GM12878 (cell line): ENCODE measurements at regions not wholly inside any gene's neighbourhood (a gene's known extent, or its start where the extent isn't known, plus 50 kb on each side); places are given as distances from the start of the nearest gene placed in this dataset.

Source experiments
- ATAC-seq: fragments of 200-7000 bp; cut with Tn5 transposase; 3 replicates; pipeline ENCODE4 v1.9.1; 2020; ENCODE audit warnings: mild to moderate bottlenecking, moderate library complexity
- BruUV-seq: library from RNA; stranded (reverse); fragments of 400-500 nt; replicated peaks from 2 replicates; lab custom pipeline; 2021; lab: Mats Ljungman, UMichigan
- CTCF ChIA-PET: fragments of 300-600 bp; sonication (Branson Sonifier 250); formaldehyde crosslinking; extraction: SDS; loops from one replicate; lab custom pipeline; 2021; ENCODE audit warnings: inconsistent platforms; lab: Yijun Ruan, JAX
- POLR2A ChIA-PET: fragments of 350-600 bp; formaldehyde crosslinking; extraction: SDS; loops from one replicate; lab custom pipeline; 2021; ENCODE audit warnings: inconsistent platforms; lab: Charles Lee
- RAD21 ChIA-PET: fragments of 300-600 bp; sonication (Branson Sonifier 250); formaldehyde crosslinking; loops from one replicate; lab custom pipeline; 2023; ENCODE audit warnings: antibody characterized with exemption; ENCODE audit not compliant: unreplicated experiment; lab: Charles Lee
- SMC1A ChIA-PET: fragments of 300-600 bp; sonication (Branson Sonifier 250); formaldehyde crosslinking; loops from one replicate; lab custom pipeline; 2023; ENCODE audit not compliant: unreplicated experiment, uncharacterized antibody; lab: Charles Lee
- DNase-seq: peaks from one replicate; pipeline ENCODE4 v3.0.0-alpha.2; 2011; ENCODE audit warnings: low read depth, low spot score
- FAIRE-seq: peaks from 3 replicates; lab custom pipeline; 2011; peaks lifted over from hg19 to GRCh38; lab: Jason Lieb, UNC
- H2AFZ ChIP-seq: 2 replicates; pipeline ENCODE4 v1.6.0; 2011; ENCODE audit warnings: low read depth, low read length, control low read depth; ENCODE audit not compliant: control insufficient read depth
- H3K27ac ChIP-seq: 2 replicates; pipeline ENCODE4 v1.5.1; 2011; ENCODE audit warnings: control low read depth; ENCODE audit not compliant: control insufficient read depth, insufficient read depth
- H3K27me3 ChIP-seq, 2 experiments: replicated peaks in 1 of 2; 2 replicates each; pipeline versions ENCODE4 v1.6.0 to v1.6.1; 2011; ENCODE audit warnings: low read length in 1 of 2; ENCODE audit not compliant: control insufficient read depth in 2 of 2, insufficient read depth in 2 of 2
- H3K36me3 ChIP-seq, 2 experiments: 2 replicates each; pipeline ENCODE4 v1.5.1; 2011; ENCODE audit warnings: low read length in 1 of 2; ENCODE audit not compliant: control insufficient read depth in 2 of 2, insufficient read depth in 2 of 2
- H3K4me1 ChIP-seq: 2 replicates; pipeline ENCODE4 v1.6.1; 2011; ENCODE audit warnings: mild to moderate bottlenecking, low read length, moderate library complexity, mixed read lengths; ENCODE audit not compliant: control insufficient read depth, insufficient read depth
- H3K4me2 ChIP-seq: 2 replicates; pipeline ENCODE4 v1.6.0; 2011; ENCODE audit warnings: control low read depth; ENCODE audit not compliant: control insufficient read depth, insufficient read depth
- H3K4me3 ChIP-seq: fragments of 200-600 bp; sonication (generic); 2 replicates; pipeline ENCODE4 v1.5.1; 2016
- H3K79me2 ChIP-seq: 2 replicates; pipeline ENCODE4 v1.6.0; 2011; ENCODE audit warnings: low read length; ENCODE audit not compliant: control insufficient read depth, insufficient read depth
- H3K9ac ChIP-seq: 2 replicates; pipeline ENCODE4 v1.8.0; 2011; ENCODE audit warnings: low read length, control low read depth, mixed read lengths; ENCODE audit not compliant: control insufficient read depth, insufficient read depth
- H3K9me3 ChIP-seq: replicated peaks from 3 replicates; pipeline ENCODE4 v1.5.1; 2011; ENCODE audit warnings: mild to moderate bottlenecking, low read length; ENCODE audit not compliant: control insufficient read depth, insufficient read depth
- H4K20me1 ChIP-seq: 2 replicates; pipeline ENCODE4 v1.6.0; 2011; ENCODE audit not compliant: control insufficient read depth, insufficient read depth
- ASH2L ChIP-seq: fragments of 300-600, 200-600 bp; sonication (generic); IDR thresholded peaks from 2 replicates; pipeline ENCODE4 v1.6.1; 2017; ENCODE audit warnings: low read depth, mild to moderate bottlenecking, borderline replicate concordance
- E2F4 ChIP-seq: IDR thresholded peaks from 2 replicates; pipeline ENCODE4 v1.6.1; 2012; ENCODE audit warnings: low read depth, low read length, improper control_type of control experiment
- EGR1 ChIP-seq, 2 experiments: IDR thresholded peaks; 1 replicate in 1 of 2; 2 replicates in 1 of 2; pipeline ENCODE4 v1.6.1; 2011 to 2012; ENCODE audit warnings: low read depth in 2 of 2, low read length in 2 of 2, borderline replicate concordance in 1 of 2, mild to moderate bottlenecking in 1 of 2, moderate library complexity in 1 of 2
- FOXK2 ChIP-seq: fragments of 450-650 bp; IDR thresholded peaks from 2 replicates; pipeline ENCODE4 v1.6.1; 2017; ENCODE audit warnings: mild to moderate bottlenecking, moderate library complexity
- IKZF1 ChIP-seq: fragments of 450-650 bp; conservative IDR thresholded peaks from 2 replicates; pipeline ENCODE4 v1.6.1; 2017; ENCODE audit warnings: antibody characterized with exemption, mild to moderate bottlenecking
- IRF4 ChIP-seq: IDR thresholded peaks from 2 replicates; pipeline ENCODE4 v1.6.1; 2011; ENCODE audit warnings: low read depth, low read length
- IRF5 ChIP-seq: fragments of 450-650 bp; IDR thresholded peaks from 2 replicates; pipeline ENCODE4 v1.6.1; 2017; ENCODE audit warnings: borderline replicate concordance
- JUND ChIP-seq: IDR thresholded peaks from 2 replicates; pipeline ENCODE4 v1.6.1; 2012; ENCODE audit warnings: low read depth, mild to moderate bottlenecking, low read length, improper control_type of control experiment, moderate library complexity
- WRNIP1 ChIP-seq: IDR thresholded peaks from 2 replicates; pipeline ENCODE4 v1.6.1; 2011; ENCODE audit warnings: low read depth, low read length, improper control_type of control experiment, borderline replicate concordance
- ZBTB40 ChIP-seq: fragments of 450-650 bp; IDR thresholded peaks from 2 replicates; pipeline ENCODE4 v1.6.1; 2016; ENCODE audit warnings: mild to moderate bottlenecking, moderate library complexity, borderline replicate concordance
- ZZZ3 ChIP-seq: IDR thresholded peaks from 2 replicates; pipeline ENCODE4 v1.6.1; 2011; ENCODE audit warnings: low read depth; ENCODE audit not compliant: control insufficient read depth, insufficient read length
- WGBS: methylation state at CpG from one replicate; pipeline ENCODE4 v1.1.6; 2016; ENCODE audit warnings: low lambda C conversion rate; ENCODE audit not compliant: insufficient replicate concordance, insufficient coverage; ENCODE audit errors: missing lambda C conversion rate; 5-methylcytosine and 5-hydroxymethylcytosine counted together
- in situ Hi-C: fragments of 300-500 bp; cut with MboI; formaldehyde crosslinking; loops from 9 replicates; pipeline ENCODE4 v1.14.3; 2018; ENCODE audit warnings: mixed read lengths
- intact Hi-C: fragments of 100-400 bp; cut with micrococcal nuclease; formaldehyde crosslinking; loops from one replicate; pipeline ENCODE4 v1.14.2; 2022; ENCODE audit not compliant: unreplicated experiment

- Histone ChIP-seq H4K20me1 (no peaks in the 10 kb centered on the region), H3K9me3 (no peaks in the 10 kb centered on the region), H3K36me3 (no peaks in the 10 kb centered on the region), H3K79me2 (no peaks in the 10 kb centered on the region), H3K9ac (no peak overlapping the region), H2AFZ (no peak overlapping the region), H3K4me2 (no peak overlapping the region), H3K27me3 (no peaks in the 10 kb centered on the region), H3K4me3 (no peak overlapping the region), H3K27ac (no peak overlapping the region), H3K4me1 (no peaks in the 10 kb centered on the region)
- ATAC-seq (no peak), DNase-seq (no peak), FAIRE-seq (no peak)
- ChIA-PET POLR2A (no interaction called here), RAD21 (interaction anchor here (0.6 to 1.1 kb wide), 2 partner anchors 12 to 306 kb away, joined by 3 read pairs; no protein-coding TSS in a partner anchor), CTCF (no interaction called here), SMC1A (interaction anchor here (1.1 kb wide), 1 partner anchor 11 kb away, joined by 3 read pairs; no protein-coding TSS in a partner anchor)
- intact Hi-C loops, result no loop called here
- no TSS peak for BruUV-seq
- WGBS, result 14% methylated on average over 3 of the region's 3 CpGs
- TF ChIP-seq E2F4 (no peak), ZBTB40 (no peak), IKZF1 (no peak), ASH2L (no peak), WRNIP1 (no peak), IRF4 (no peak), IRF5 (no peak), ZZZ3 (no peak), FOXK2 (no peak), JUND (no peak), EGR1 (IDR thresholded peaks at IDR 0.05; ENCODE audit: borderline replicate concordance in 1 of 2, low read depth in 2 of 2, low read length in 2 of 2) (no peak)
- in situ Hi-C loops, result no loop called here
These were observed 345.7 kb downstream of the CNTNAP4 start for GRCh38 chr16:76622876-76623275.
